Suprapubic skin (tissue), 4 donors: ENCODE measurements at regions not wholly inside any gene's neighbourhood (a gene's known extent, or its start where the extent isn't known, plus 50 kb on each side); places are given as distances from the start of the nearest gene placed in this dataset.
"Not testable (repeated sequence)": the region's sequence is repeated elsewhere in the genome, so short reads cannot be mapped to it uniquely, and the experiment has no call there.

Experiments used
- DNase-seq, 2 donors: peaks; one replicate each; pipeline ENCODE4 v3.0.0-alpha.2; 2019; ENCODE audit warnings: low spot score in 2 of 2
- H3K27ac ChIP-seq: fragments of 200-600 bp; sonication (generic); one replicate; pipeline ENCODE4 v1.5.1; 2019
- H3K27me3 ChIP-seq: fragments of 200-600 bp; sonication (generic); one replicate; pipeline ENCODE4 v1.5.1; 2019
- H3K36me3 ChIP-seq: fragments of 200-600 bp; sonication (generic); one replicate; pipeline ENCODE4 v1.5.1; 2019
- H3K4me1 ChIP-seq: fragments of 200-600 bp; sonication (generic); one replicate; pipeline ENCODE4 v1.5.1; 2019
- H3K4me3 ChIP-seq: fragments of 200-600 bp; sonication (generic); one replicate; pipeline ENCODE4 v1.5.1; 2019; ENCODE audit warnings: mild to moderate bottlenecking
- H3K9me3 ChIP-seq: fragments of 200-600 bp; sonication (generic); one replicate; pipeline ENCODE4 v1.5.1; 2019
- CTCF ChIP-seq, 2 donors: fragments of 200-600 bp in 1 of 2; fragments of 450-650 bp in 1 of 2; sonication (generic) in 1 of 2; IDR thresholded peaks; one replicate each; pipeline ENCODE4 v1.5.1; 2016 to 2019; ENCODE audit warnings: antibody characterized with exemption in 2 of 2, mild to moderate bottlenecking in 1 of 2, moderate library complexity in 1 of 2
- EP300 ChIP-seq: sonication (generic); formaldehyde crosslinking; IDR thresholded peaks from one replicate; pipeline ENCODE4 v1.6.1; 2017; ENCODE audit warnings: antibody characterized with exemption
- POLR2A ChIP-seq, 2 donors: fragments of 450-650 bp; IDR thresholded peaks; one replicate each; pipeline ENCODE4 v1.6.1; 2017; ENCODE audit warnings: antibody characterized with exemption in 2 of 2, mild to moderate bottlenecking in 2 of 2, moderate library complexity in 2 of 2
- POLR2AphosphoS5 ChIP-seq, 3 donors: sonication (generic); formaldehyde crosslinking; IDR thresholded peaks; one replicate each; pipeline ENCODE4 v1.6.1; 2017; ENCODE audit warnings: antibody characterized with exemption in 3 of 3
- WGBS: methylation state at CpG from one replicate; pipeline ENCODE4 v1.1.5; 2018; 5-methylcytosine and 5-hydroxymethylcytosine counted together

- H3K27ac ChIP-seq, result no peak overlapping the region
- DNase-seq, result no peak
- H3K36me3 ChIP-seq, result no peaks in the 10 kb centered on the region
- H3K9me3 ChIP-seq, result no peaks in the 10 kb centered on the region
- H3K4me1 ChIP-seq, result no peaks in the 10 kb centered on the region
- no peak overlapping the region for H3K4me3 ChIP-seq
- no peaks in the 10 kb centered on the region for H3K27me3 ChIP-seq
- WGBS, result 91% methylated on average over 3 of the region's 3 CpGs
- no peak for TF ChIP-seq EP300
- TF ChIP-seq CTCF (IDR thresholded peaks at IDR 0.05), result no peak
- TF ChIP-seq POLR2A (IDR thresholded peaks at IDR 0.05), result no peak
- no peak for TF ChIP-seq POLR2AphosphoS5 (IDR thresholded peaks at IDR 0.05)
Observed at GRCh38 chr2:76175295-76175694, 464.6 kb upstream of the GCFC2 start.

GRCh38 chr2:76174505-76174904 lies 463.8 kb upstream of the GCFC2 start:
- Histone ChIP-seq H3K9me3 (no peaks in the 10 kb centered on the region), H3K4me3 (no peak overlapping the region), H3K27ac (no peak overlapping the region), H3K27me3 (no peaks in the 10 kb centered on the region), H3K4me1 (no peaks in the 10 kb centered on the region), H3K36me3 (no peaks in the 10 kb centered on the region)
- TF ChIP-seq POLR2A (IDR thresholded peaks at IDR 0.05), result no peak
- no peak for TF ChIP-seq POLR2AphosphoS5 (IDR thresholded peaks at IDR 0.05)
- TF ChIP-seq EP300, result no peak
- no peak for TF ChIP-seq CTCF (IDR thresholded peaks at IDR 0.05)
- WGBS, result 79% methylated on average over 2 of the region's 2 CpGs
- no peak for DNase-seq

GRCh38 chr2:76173206-76173605 lies 462.5 kb upstream of the GCFC2 start:
- not testable (repeated sequence) for H3K36me3 ChIP-seq, H3K4me3 ChIP-seq, H3K27me3 ChIP-seq, H3K9me3 ChIP-seq, H3K4me1 ChIP-seq, DNase-seq, H3K27ac ChIP-seq
- 0% methylated on average over 1 of the region's 1 CpG for WGBS

GRCh38 chr2:76172154-76172595 lies 461.5 kb upstream of the GCFC2 start:
- H3K9me3 ChIP-seq, H3K36me3 ChIP-seq, H3K4me1 ChIP-seq, H3K27ac ChIP-seq, H3K27me3 ChIP-seq, DNase-seq, H3K4me3 ChIP-seq: not testable (repeated sequence)

GRCh38 chr2:76170856-76171255 lies 460.1 kb upstream of the GCFC2 start:
- Histone ChIP-seq H3K27ac (no peak overlapping the region), H3K4me3 (no peak overlapping the region), H3K9me3 (no peaks in the 10 kb centered on the region), H3K4me1 (no peaks in the 10 kb centered on the region), H3K27me3 (no peaks in the 10 kb centered on the region), H3K36me3 (no peaks in the 10 kb centered on the region)
- no peak for DNase-seq
- no peak for TF ChIP-seq POLR2AphosphoS5 (IDR thresholded peaks at IDR 0.05)
- no peak for TF ChIP-seq CTCF (IDR thresholded peaks at IDR 0.05)
- TF ChIP-seq POLR2A (IDR thresholded peaks at IDR 0.05), result no peak
- no peak for TF ChIP-seq EP300
- 68% methylated on average over 2 of the region's 2 CpGs for WGBS

- DNase-seq, result no peak
- Histone ChIP-seq H3K27me3 (no peaks in the 10 kb centered on the region), H3K9me3 (no peaks in the 10 kb centered on the region), H3K4me1 (no peaks in the 10 kb centered on the region), H3K4me3 (no peak overlapping the region), H3K36me3 (no peaks in the 10 kb centered on the region), H3K27ac (no peak overlapping the region)
- TF ChIP-seq EP300 (no peak), POLR2A (IDR thresholded peaks at IDR 0.05) (no peak), CTCF (IDR thresholded peaks at IDR 0.05) (no peak), POLR2AphosphoS5 (IDR thresholded peaks at IDR 0.05) (no peak)
- WGBS, result 85% methylated on average over 1 of the region's 1 CpG
Observed at GRCh38 chr2:76170009-76170384, 459.3 kb upstream of the GCFC2 start.
